ENCODE measurements at regions not wholly inside any gene's neighbourhood (a gene's known extent, or its start where the extent isn't known, plus 50 kb on each side); places are given as distances from the start of the nearest gene placed in this dataset.

- TF ChIP-seq POLR2AphosphoS5 (IDR thresholded peaks at IDR 0.05; ENCODE audit: low read depth, low read length) (no peak), POU2F2 (IDR thresholded peaks at IDR 0.05; ENCODE audit: low read depth, low read length) (no peak), POLR2A (IDR thresholded peaks at IDR 0.05; ENCODE audit: low read depth, low read length) (no peak), TAF1 (IDR thresholded peaks at IDR 0.05; ENCODE audit: low read depth, low read length) (no peak), PAX5 (IDR thresholded peaks at IDR 0.05; ENCODE audit: insufficient read depth, low read length, severe bottlenecking) (no peak)
Measured at GRCh38 chr2:152974146-152974545, 255.7 kb downstream of the ARL6IP6 start.
